ENCODE measurements at regions not wholly inside any gene's neighbourhood (a gene's known extent, or its start where the extent isn't known, plus 50 kb on each side); places are given as distances from the start of the nearest gene placed in this dataset.

- no peak for TF ChIP-seq ETS1 (IDR thresholded peaks at IDR 0.05)
- TF ChIP-seq EZH2phosphoT487 (IDR thresholded peaks at IDR 0.05; ENCODE audit: unreplicated experiment): no peak
- TF ChIP-seq CREB1 (CRISPR knock-in tag; IDR thresholded peaks at IDR 0.05; ENCODE audit: low read depth): no peak
- no peak for TF ChIP-seq ZNF462 (CRISPR knock-in tag; IDR thresholded peaks at IDR 0.05)
Measured at GRCh38 chr22:48888466-48889208, 939.0 kb downstream of the BRD1 start (continued).

DNA sequence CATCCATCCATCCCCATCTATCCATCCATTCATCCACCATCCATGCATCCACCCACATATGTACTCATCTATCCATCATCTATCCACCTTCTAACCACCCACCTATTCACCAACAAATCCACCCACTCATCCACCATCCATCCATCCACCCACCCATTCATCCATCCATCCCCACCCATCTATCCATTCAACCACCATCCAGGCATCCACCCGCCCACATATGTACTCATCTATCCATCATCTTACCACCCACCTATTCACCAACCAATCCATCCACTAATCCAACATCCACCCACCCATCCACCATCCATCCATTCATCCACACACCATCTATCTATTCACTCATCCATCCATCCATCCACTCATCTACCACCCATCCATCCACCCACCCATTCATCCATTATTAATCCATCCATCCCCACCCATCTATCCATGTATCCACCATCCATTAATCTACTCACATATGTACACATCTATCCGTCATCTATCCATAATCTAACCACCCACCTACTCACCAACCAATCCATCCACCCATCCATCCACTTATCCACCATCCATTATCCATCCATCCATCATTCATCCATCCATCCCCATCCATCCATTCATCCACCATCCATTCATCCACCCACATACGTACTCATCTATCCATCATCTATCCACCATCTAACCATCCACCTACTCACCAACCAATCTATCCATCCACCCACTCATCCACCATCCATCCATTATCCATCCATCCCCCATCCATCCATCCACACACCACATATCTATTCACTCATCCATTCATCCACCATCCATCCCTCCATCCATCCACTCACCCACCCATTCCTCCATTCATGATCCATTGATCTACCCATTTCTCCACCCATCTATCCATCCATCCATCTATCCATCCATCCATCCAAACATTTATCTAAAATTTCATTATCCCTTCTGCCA, 940.0 kb downstream of the BRD1 start:
- Histone ChIP-seq H4K20me1 (replicated peaks; ENCODE audit: insufficient read depth) (no peaks in the 10 kb centered on the region), H2AFZ (no peak overlapping the region), H3K27ac (ENCODE audit: low read depth) (no peak overlapping the region), H3K4me1 (ENCODE audit: insufficient read depth) (no peaks in the 10 kb centered on the region), H3K4me3 (no peak overlapping the region), H3K27me3 (ENCODE audit: insufficient read depth) (no peaks in the 10 kb centered on the region), H3F3A (replicated peaks; ENCODE audit: low read depth) (no peaks in the 10 kb centered on the region), H3K4me2 (no peak overlapping the region), H3K36me3 (ENCODE audit: insufficient read depth) (no peaks in the 10 kb centered on the region), H3K9me2 (ENCODE audit: insufficient read depth) (no peaks in the 10 kb centered on the region), H3K79me2 (replicated peaks; ENCODE audit: insufficient read depth) (no peaks in the 10 kb centered on the region)
- peaks cover 7% of the 10 kb centered on the region for H3K27me3 Mint-ChIP-seq (ENCODE audit: insufficient read depth, low read depth, poor library complexity)
- H3K9me3 Mint-ChIP-seq: no peaks in the 10 kb centered on the region
- no peaks in the 10 kb centered on the region for H3K36me3 Mint-ChIP-seq (ENCODE audit: low read depth)
- ATAC-seq: no peak
- H3K27ac Mint-ChIP-seq: no peak overlapping the region
- H3K4me1 Mint-ChIP-seq: peaks cover 4% of the 10 kb centered on the region; the same call in 2 of the 3 replicates
- DNase-seq (ENCODE audit: low spot score): no peak
- H3K4me3 Mint-ChIP-seq: no peak overlapping the region
- TF ChIP-seq ZNF114 (CRISPR knock-in tag; IDR thresholded peaks at IDR 0.05): no peak
- no peak for TF ChIP-seq REST (IDR thresholded peaks at IDR 0.05; ENCODE audit: unreplicated experiment)
- no peak for TF ChIP-seq STAT1 (IDR thresholded peaks at IDR 0.05; ENCODE audit: unreplicated experiment)
- TF ChIP-seq EZH2 (IDR thresholded peaks at IDR 0.05; ENCODE audit: low read depth, unreplicated experiment): no peak
- TF ChIP-seq CTCF (conservative IDR thresholded peaks at IDR 0.05; ENCODE audit: low read depth in 2 of 2): no peak
- no peak for TF ChIP-seq NANOG (IDR thresholded peaks at IDR 0.05; ENCODE audit: borderline replicate concordance)

Measured in GM23338 (cell line).